Sciatic nerve (tissue), 2 donors: ENCODE measurements at regions not wholly inside any gene's neighbourhood (a gene's known extent, or its start where the extent isn't known, plus 50 kb on each side); places are given as distances from the start of the nearest gene placed in this dataset.
"Not testable (repeated sequence)": the region's sequence is repeated elsewhere in the genome, so short reads cannot be mapped to it uniquely, and the experiment has no call there.

Source experiments
- ATAC-seq: fragments of 200-7000 bp; cut with Tn5 transposase; one replicate; pipeline ENCODE4 v1.9.1; 2020; ENCODE audit warnings: mild to moderate bottlenecking, moderate library complexity
- DNase-seq: peaks from one replicate; pipeline ENCODE4 v3.0.0-alpha.2; 2020; ENCODE audit warnings: low spot score
- intact Hi-C: fragments of 100-400 bp; cut with DNase I; formaldehyde crosslinking; loops from one replicate; pipeline ENCODE4 v1.14.2; 2022
- donor health status: DM: no; HTN: no; CAD: no.
- donor health status: DM: no; HTN: no; CAD: no.

DNA sequence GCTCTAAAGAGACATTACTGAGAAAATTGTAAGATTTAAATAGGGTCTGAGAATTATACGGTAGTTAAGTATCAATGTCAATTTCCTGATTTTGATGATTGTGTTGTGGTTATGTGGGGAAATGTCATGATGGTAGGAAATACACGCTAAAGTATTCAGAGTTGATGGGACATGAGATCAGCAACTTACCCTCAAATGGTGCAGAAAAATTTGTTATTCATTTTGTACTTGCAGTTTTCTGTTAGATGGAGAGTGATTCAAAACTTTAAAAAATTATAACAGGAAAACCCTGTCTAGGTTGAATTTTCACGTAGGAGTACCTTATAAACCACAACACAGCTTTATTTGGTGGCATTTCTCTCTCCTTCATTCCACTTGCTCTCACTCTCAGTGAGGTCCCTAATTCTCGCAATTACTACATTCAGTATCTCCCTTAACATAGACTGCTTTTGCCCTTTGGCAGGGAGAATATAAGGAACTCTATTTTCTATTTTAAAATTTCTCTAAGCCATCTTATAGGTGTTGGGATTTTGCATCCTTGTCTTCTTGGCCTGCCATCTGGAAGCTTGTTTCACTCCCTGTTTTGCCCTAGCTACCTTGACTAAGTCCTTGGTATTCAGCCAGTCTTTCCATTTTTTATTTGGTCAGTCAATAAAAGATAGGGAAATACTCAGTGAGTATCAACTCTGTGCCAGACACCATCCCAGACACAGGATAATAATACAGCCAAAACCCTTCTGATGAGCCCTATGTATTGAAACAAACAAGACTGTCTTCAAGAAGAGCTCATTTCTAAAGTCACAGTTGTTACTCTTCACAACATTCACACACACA, 550.6 kb upstream of the ACVR2A start:
- ATAC-seq (no peak), DNase-seq (no peak)
- intact Hi-C loops, result no loop called here

DNA sequence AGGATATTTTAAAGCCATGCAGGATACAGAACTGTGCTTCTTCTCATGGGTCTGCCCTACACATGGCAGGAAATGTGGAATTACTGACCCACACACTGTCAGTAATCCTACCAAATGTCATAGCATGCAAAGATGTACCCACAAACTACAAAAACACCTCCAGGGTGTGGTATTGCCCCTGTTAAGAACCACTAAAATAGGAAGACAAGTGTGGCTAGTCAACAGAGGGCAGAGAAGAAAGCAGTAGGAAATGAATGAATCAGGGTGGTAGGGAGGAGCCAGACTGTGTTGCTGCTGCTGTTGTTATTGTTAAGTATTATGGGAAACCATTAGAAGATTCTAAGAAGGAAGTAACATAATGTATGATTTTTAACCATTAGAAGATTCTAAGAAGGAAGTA, 556.7 kb upstream of the ACVR2A start:
- no peak for ATAC-seq
- DNase-seq, result no peak

DNA sequence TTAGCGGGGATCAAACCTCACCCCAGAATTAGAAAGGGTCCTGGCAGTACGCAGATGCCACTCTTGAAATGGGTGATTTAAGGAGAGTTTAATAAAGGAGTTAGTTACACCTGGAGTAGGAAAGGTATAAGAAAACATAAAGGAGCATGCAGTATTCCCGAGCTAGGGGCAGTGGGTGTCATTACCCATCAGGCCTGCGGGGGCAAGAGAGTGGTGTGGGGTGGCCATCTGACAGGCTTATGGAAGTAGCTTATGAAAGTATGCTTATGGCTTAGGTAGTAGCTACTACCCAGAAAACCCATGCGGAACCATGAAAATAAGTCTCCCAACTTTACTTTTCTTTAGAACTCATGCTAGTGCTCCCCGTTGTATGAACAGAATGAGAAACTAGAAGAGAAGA, 568.9 kb upstream of the ACVR2A start:
- ATAC-seq, result no peak
- intact Hi-C loops, result no loop called here
- no peak for DNase-seq

More for the DNA sequence above, 556.7 kb upstream of the ACVR2A start:
- intact Hi-C loops, result no loop called here

DNA sequence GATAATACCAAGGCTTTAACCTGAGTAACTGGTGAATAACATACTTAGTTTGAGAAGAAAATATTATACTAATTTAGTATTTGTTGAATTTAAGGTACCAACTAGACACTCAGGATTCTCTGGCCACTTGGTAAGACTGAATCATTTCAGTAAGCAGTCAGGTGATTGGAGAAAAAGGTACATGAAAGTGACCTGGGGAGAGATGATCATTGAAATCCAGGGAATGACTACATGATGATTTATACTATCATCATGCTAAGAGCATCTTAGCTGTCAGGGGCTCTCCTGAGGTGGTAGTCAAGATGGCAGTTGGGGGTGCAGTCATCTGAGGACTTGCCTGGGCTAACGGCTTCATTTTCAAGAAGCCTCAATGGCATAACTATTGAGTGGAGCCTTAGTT, 571.2 kb upstream of the ACVR2A start:
- intact Hi-C loops, result no loop called here
- no peak for DNase-seq
- no peak for ATAC-seq

DNA sequence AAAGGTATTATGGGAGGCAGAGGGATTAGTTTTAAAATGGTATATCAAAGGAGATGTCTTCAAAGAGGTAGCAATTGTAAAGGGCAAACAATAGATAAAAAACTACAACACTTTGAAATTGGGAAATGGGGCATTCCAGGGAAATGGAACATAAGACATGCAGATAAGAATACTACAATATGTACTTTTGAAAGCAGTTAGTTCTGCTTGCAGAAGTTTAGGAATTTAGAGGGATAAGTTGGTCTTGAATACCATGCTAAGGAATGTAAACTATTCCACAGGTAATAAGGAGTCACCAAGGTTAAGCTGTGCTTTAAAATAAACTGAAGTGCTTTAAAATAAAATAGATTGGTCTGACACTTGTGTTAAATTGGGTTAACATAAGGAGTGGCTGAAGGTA, 571.7 kb upstream of the ACVR2A start:
- intact Hi-C loops, result no loop called here
- DNase-seq, result no peak
- ATAC-seq, result no peak

DNA sequence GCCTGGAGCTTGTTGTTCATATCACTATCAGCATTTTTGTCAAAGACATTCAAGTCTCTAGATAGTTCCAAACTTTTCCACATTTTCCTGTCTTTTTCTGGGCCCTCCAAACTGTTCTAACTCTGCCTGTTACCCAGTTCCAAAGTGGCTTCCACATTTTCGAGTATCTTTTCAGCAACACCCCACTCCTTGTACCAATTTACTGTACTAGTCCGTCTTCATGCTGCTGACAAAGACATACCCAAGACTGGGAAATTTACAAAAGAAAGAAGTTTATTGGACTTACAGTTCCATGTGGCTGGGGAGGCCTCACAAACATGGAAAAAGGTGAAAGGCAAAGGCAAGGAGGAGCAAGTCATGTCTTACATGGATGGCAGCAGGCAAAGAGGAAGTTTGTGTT, 575.2 kb upstream of the ACVR2A start:
- ATAC-seq, intact Hi-C loops, DNase-seq: not testable (repeated sequence)

DNA sequence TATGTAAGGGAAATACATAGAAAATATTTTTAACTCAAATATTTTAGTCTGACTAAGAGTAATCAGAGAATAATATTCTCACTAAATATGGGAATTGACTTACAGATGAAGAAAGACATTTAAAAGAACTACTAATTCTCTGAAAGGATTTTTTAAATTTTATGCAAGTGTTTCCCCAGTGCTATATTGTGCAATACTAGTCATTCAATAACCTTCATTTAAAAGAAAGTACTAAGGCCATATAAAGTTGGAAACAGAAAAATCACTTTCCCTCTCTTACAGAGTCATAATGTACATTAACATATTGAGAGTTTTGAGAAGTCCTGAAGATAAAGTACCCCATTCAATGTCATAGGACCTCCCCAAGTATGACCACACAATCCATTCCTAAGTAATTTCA, 584.6 kb upstream of the ACVR2A start:
- no peak for DNase-seq
- intact Hi-C loops, result no loop called here
- ATAC-seq, result no peak

DNA sequence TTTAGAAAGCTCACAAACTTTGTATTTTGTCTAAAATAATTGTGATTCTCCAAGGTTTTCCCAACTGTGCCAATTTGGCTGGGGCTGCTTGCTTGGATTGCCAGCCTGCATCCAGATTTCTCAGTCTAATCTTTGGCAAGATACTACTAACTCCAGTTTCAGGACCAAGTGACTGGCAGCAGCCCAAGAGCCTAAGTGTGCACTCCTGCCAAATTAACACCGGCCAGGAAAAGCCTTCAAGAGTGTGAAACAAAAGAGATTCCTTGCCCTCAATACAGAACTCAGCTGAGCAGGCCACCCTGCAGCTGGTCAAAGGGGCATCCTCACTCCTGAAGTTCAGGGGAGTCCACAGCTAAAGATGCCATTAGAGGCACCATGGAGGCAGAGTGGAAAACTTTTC, 589.0 kb upstream of the ACVR2A start:
- no peak for DNase-seq
- no peak for ATAC-seq
- intact Hi-C loops, result loop anchor here (5.0 kb wide), 1 partner anchor 1961 kb away; no protein-coding TSS in a partner anchor

DNA sequence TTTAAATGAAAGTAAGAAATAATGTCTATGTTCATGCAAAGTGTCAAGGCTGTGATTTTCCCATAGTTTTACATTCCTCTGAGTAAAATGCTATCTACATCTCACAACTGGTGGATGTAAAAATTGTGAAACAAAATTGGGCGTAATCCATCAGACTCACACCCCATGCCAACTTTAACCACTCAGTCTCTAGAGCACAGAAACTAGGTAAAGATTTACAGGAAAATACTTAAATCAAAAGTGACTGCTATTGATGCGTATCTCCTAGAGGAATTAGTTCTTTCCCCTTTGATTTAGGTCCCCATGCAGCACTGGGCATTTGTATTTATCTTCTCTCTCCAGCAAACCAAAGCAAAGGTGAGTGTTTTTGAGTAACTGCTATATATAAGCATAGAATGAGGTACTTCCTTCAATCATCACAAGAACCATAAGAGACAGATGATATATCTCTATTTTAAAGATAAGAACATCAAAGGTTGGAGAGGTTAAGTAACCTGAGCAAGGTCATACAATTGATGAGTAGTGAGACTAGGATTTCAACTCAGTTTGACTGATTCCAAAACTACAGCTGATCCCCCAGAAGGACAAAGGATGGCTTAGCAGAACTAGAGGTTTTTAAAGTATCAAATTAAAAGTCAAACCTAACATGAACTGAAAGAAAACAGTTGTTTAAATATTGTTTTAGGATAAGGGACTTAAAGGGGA, 594.0 kb upstream of the ACVR2A start:
- intact Hi-C loops, result no loop called here
- ATAC-seq, result no peak
- DNase-seq, result no peak

DNA sequence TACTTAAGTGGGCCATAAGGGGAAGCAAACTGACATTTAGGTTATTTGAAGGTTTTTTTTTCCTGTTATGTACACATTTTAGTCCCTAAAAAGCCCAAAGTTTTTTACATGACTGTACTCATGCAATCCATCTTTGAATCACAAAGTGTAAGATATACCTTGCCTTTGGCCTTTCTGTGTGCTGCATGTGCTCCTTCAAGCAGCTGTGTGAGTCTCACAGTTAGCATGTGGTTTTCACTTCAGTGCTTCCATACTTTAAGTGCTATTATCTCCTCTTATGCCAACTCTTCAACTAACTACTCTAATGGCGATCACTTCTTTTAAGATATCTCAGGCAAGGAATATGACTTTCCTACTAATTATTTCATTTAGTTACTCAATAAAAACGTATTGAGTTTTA, 597.1 kb upstream of the ACVR2A start:
- DNase-seq, result no peak
- intact Hi-C loops, result no loop called here

DNA sequence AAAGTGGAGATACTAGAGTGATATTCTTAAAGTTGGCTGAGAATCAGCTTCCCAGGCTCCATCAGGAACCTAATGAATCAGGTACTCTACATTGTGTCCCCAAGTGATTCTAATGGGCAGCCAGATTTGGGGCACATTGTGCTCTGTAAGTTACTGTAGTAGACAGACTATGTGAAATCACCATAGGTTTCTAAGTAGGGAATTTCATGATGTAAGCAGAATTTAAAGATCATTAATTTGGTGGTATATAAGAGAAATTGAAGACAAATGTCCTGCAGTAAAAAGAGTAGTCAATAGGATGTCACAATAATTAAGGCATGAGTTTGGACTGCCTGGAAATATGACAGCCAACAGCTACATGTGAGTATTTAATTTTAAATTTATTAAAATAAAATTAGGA, 602.4 kb upstream of the ACVR2A start:
- no peak for DNase-seq
- ATAC-seq, result no peak
- intact Hi-C loops, result no loop called here

More for the DNA sequence above, 597.1 kb upstream of the ACVR2A start:
- ATAC-seq, result no peak

DNA sequence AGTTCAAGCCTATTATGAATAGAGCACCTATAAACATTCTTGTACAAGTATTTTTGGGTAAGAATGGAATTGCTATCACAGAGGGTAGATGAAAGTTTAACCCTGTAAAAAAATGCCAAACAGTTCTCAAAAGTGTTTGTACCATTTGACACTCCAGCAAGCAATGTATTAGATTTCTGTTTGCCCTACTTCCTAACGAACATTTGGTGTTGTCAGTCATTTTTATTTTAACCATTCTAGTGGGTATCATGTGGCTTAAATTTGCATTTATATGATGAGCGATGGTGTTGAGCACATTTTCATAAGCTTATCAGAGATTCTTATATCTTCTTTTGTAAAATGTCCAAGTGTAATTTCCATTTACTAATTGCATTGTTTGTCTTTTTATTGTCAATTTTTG, 608.2 kb upstream of the ACVR2A start:
- ATAC-seq, result no peak
- DNase-seq, result no peak
- intact Hi-C loops, result no loop called here

DNA sequence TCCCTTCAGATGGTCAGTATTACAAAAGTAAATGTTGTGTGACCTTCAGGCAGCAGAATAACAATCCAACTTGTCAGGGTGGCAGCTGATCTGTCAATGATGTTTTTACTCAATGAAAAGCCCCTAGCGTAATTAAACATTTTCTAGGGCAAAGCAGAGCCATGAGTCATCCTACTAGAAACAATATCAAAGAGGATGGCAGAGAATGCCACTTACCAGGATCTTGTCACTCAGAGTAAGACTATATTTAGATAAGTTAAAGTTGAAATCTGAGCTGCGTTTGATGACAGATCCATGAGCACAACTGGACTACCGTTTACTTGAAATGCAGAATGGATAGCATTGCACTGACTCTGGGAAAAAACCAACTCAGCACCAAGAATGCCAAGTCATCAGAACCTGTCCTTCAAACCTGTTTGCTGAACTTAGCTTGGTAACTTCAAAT, 612.6 kb upstream of the ACVR2A start:
- ATAC-seq (no peak), DNase-seq (no peak)
- intact Hi-C loops, result no loop called here

DNA sequence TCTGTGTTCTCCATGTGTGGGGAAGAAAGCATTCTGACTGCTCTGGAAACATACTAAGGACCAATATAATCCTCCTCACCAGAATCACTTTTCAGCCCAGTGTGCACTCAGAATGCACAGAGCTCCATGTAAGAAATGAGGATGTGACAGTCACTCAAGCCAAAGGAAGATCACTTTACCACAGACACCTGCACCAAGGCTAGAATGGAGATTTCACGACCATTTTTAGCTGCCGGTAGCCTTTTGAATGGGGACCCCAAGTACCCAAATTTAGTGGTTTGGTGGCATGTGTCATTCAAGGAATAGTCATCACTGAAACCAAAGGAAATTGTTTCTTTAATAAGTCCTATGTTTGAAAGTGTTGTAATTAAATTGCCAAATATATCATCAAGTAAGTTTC, 613.2 kb upstream of the ACVR2A start:
- ATAC-seq (no peak), DNase-seq (no peak)
- intact Hi-C loops, result no loop called here

DNA sequence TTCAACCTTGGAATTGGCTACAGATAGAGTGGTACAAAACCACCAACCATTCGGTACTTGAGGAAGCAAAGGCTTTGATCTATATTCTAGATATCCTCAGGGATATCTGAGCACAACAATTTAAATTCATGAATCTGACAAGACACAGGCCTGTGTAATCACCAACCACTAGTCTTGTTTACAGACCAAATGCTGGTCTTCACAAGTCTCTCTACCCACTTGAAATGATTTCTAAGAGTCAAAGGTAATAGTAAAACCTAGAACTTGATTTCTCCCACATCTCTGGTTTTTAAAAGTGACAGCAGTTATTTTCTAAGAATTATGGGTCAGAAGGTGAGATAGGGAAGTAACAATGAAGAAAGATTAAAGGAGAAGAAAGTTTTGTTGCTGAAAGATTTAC, 613.7 kb upstream of the ACVR2A start:
- intact Hi-C loops, result no loop called here
- no peak for DNase-seq
- no peak for ATAC-seq

DNA sequence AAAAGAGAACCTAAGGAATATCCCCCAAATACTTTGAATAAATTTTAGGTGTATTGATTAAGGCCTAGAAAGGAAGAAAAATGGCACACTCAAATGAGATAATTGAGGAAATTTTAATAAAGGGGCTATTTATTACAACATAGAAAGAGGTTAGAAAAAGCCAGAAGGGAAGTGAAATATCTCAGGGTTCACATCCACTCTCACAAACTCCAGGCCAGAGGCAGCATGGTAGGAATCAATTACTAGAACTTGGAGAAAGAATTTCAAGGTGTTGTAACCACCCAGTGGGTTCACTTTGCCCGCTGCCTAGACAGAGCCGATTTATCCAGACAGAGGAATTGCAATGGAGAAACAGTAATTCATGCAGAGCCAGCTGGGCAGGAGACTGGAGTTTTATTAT, 617.5 kb upstream of the ACVR2A start:
- DNase-seq (no peak), ATAC-seq (no peak)
- intact Hi-C loops, result no loop called here

DNA sequence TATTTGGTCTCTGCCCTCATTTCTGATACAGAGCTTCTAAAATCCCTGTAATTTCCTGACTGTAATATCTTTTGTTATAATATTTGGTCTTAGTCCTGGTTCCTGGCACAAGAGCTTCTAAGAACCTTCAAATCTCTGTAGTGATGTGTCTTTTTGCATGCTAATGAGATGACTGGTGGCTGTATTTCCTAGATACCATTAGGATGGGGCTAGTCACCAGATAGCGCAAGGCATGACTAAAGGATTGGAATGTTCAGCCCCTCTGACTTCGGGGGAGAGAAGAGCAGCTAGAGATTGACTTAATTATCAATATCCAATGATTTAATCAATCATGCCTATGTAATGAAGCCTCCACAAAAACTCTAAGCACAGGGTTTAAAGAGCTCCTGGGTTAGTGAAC, 620.8 kb upstream of the ACVR2A start:
- no peak for ATAC-seq
- DNase-seq, result no peak
- intact Hi-C loops, result no loop called here

DNA sequence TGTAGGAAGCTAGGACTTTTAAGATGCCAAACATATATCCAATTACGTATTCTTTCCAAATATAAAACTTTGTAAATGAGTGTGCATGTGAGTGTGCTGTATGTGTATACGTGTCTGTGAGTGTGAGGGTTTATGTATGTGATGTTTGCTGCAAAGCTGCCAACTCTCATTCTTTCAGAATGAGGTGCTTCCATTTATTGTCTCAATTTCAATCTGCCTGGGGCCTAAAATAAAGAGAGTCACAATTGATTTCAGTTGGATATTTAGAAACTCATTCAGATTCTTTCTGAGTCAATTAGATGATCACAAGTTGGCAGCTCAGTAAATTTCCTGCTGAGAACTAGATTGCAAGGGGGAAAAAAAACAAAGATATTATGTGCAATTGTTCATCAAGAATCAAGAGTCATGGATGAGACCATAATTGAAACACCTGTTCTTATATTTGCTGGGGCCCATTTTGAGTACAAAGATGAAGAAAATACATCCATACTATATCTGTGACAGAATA, 621.2 kb upstream of the ACVR2A start:
- intact Hi-C loops, result no loop called here
- ATAC-seq (no peak), DNase-seq (no peak)

DNA sequence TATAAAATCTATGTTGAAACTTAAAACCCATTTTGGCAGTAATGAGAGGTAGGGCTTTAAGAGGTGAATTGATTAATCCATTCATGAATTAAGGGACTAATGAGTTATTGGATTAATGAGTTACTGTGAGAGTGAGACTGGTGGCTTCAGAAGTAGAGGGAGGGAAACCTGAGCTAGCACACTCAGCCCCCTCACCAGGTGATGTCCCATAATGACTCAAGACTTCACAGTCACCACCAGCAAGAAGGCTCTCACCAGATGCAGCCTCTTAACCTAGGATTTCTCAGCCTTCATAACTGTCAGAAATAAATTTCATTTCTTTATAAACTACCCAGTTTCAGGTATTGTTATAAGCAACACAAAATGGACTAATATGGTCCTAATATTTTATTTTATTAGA, 621.7 kb upstream of the ACVR2A start:
- intact Hi-C loops, result no loop called here
- DNase-seq, result no peak
- ATAC-seq, result no peak

DNA sequence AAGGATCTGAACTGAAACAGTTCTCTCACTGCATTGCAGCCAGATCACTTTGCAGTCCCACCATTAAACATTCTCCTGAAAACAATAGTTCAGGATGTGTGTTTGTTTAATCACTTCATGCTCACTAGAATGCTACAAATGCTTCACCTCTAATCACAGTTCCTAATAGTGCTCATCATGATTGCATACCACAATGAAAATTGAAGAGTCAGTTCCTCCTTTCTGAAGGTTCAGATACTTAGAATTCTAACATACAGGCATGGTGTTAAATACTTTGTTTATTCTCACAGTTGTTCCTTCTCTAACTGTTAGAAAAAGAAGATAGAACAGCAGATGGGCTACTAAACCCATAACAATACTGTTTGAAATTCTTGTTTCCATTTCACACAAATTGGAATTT, 622.3 kb upstream of the ACVR2A start:
- DNase-seq (no peak), ATAC-seq (no peak)
- intact Hi-C loops, result no loop called here
